Fibroblast of lung (primary cell): ENCODE measurements at regions not wholly inside any gene's neighbourhood (a gene's known extent, or its start where the extent isn't known, plus 50 kb on each side); places are given as distances from the start of the nearest gene placed in this dataset.

Experiments
- EZH2 ChIP-seq: IDR thresholded peaks from 2 replicates; pipeline ENCODE4 v1.5.1; 2012; ENCODE audit warnings: low read length, control low read depth, mild to moderate bottlenecking; ENCODE audit errors: missing control alignments
- TF ChIP-seq, protein P1 (sequence below), 2 donors: IDR thresholded peaks in 1 of 2; conservative IDR thresholded peaks in 1 of 2; 1 replicate in 1 of 2; 2 replicates in 1 of 2; pipeline ENCODE4 v1.5.1; 2011 to 2012; ENCODE audit warnings: low read length in 2 of 2, control low read depth in 1 of 2, inconsistent platforms in 1 of 2, low read depth in 1 of 2, mild to moderate bottlenecking in 1 of 2

DNA sequence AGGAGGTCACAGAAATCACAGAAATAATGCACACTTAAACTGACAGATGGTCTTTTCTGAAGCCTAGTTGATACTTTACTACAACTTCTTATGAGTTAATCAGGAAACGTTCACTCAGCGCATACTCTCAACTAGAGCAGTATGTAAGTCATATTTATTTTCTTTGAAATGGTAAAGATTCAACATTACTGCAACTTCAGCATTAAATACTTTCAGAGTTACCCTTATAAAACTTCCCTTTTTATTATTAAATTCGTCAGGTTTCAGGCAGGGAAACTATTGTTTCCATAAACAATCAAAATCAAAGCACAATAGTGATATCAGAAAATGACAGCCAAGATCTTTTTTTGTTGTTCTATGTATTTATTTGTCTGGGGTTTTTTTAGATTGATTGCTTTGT lies 222.6 kb upstream of the RND3 start:
- no peak for TF ChIP-seq EZH2
- TF ChIP-seq, protein P1, sequence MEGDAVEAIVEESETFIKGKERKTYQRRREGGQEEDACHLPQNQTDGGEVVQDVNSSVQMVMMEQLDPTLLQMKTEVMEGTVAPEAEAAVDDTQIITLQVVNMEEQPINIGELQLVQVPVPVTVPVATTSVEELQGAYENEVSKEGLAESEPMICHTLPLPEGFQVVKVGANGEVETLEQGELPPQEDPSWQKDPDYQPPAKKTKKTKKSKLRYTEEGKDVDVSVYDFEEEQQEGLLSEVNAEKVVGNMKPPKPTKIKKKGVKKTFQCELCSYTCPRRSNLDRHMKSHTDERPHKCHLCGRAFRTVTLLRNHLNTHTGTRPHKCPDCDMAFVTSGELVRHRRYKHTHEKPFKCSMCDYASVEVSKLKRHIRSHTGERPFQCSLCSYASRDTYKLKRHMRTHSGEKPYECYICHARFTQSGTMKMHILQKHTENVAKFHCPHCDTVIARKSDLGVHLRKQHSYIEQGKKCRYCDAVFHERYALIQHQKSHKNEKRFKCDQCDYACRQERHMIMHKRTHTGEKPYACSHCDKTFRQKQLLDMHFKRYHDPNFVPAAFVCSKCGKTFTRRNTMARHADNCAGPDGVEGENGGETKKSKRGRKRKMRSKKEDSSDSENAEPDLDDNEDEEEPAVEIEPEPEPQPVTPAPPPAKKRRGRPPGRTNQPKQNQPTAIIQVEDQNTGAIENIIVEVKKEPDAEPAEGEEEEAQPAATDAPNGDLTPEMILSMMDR (conservative IDR thresholded peaks at IDR 0.05 in 1 of 2, IDR thresholded peaks at IDR 0.05 in 1 of 2; ENCODE audit: low read depth in 1 of 2, low read length in 2 of 2) = no peak
